ENCODE measurements at regions not wholly inside any gene's neighbourhood (a gene's known extent, or its start where the extent isn't known, plus 50 kb on each side); places are given as distances from the start of the nearest gene placed in this dataset.

DNA sequence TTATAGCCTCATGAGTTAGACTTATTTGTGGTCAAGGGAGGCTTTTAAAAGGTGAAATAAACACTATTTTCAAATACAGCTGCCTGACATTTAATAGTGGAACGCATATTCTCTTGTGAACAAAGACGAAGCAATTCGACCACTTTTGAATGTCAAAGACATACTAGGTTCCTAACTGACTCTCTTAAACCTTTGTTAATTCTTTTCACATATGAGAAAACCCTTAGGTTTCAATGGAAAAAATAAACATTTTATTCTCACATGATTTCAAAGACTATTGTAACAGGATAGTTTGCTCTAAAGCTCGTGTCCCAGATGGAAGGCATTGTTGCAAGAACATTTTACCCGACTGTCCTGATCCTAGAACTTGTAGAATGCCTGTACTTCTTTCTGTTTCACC is 74.8 kb upstream of the BOC start:
- intact Hi-C loops (cut with DNase I), result no loop called here
- Histone ChIP-seq H3K27ac (no peak overlapping the region), H3K4me3 (no peak overlapping the region), H3K27me3 (no peaks in the 10 kb centered on the region), H3K36me3 (replicated peaks in 1 of 2; ENCODE audit: insufficient read depth in 1 of 2, low read depth in 2 of 2) (no peaks in the 10 kb centered on the region), H3K4me1 (no peaks in the 10 kb centered on the region), H3K9me3 (no peaks in the 10 kb centered on the region)
- TF ChIP-seq CTCF (IDR thresholded peaks at IDR 0.05), result no peak
- no peak for TF ChIP-seq POLR2A (IDR thresholded peaks at IDR 0.05)
- DNase-seq (no peak), ATAC-seq (no peak)
- 87 to 88% methylated on average over 5 of the region's 5 CpGs for WGBS, 2 donors

DNA sequence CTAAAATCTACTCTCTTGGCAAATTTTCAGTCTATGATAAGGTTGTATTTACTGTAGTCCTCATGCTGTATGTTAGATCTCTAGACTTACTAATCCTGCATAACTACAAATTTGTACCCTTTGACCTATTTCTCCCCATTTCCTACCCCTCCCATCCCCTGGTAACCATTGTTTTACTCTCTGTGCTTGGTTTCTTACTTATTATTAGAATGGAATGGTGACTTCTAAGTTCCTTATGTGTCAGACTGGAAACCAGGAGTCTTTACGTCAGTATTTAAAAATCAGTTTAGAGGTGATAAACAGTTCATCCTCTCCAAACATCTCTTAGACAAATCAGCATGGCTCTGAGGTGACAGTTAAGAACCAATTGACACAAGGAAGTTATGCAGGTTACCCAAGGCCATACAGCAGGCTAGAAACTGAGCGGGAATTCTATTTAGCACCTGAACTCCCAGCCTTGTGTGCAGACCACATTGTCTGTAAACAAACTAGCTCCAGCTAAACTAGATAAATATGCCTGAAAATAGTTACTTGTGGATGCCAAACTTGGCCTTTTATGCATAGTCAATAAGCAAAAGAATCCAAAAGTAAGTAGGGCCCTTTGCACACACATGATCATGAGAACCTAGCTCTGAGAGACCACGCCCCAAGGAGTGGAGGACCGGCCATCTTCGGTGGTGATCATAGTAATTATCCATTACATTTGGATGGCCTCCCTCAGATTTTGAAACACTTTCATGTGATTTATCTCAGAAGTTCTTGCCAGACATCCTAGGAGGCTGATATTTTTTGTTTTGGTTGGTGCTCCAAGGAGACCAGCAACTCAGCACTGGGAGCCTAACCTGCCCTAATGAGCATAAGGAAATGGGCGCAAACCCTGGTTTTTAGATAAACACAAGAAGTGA is 72.3 kb upstream of the BOC start:
- no peak overlapping the region for H3K27ac ChIP-seq
- peaks cover 7% of the 10 kb centered on the region for H3K4me1 ChIP-seq
- ATAC-seq, result no peak
- no peaks in the 10 kb centered on the region for H3K9me3 ChIP-seq
- H3K27me3 ChIP-seq, result no peaks in the 10 kb centered on the region
- no peak for DNase-seq
- no peaks in the 10 kb centered on the region for H3K36me3 ChIP-seq (replicated peaks in 1 of 2; ENCODE audit: insufficient read depth in 1 of 2, low read depth in 2 of 2)
- TF ChIP-seq POLR2A (IDR thresholded peaks at IDR 0.05), result no peak
- TF ChIP-seq CTCF (IDR thresholded peaks at IDR 0.05), result no peak
- WGBS, 2 donors, result 81 to 83% methylated on average over 6 of the region's 6 CpGs
- intact Hi-C loops (cut with DNase I), result no loop called here
- H3K4me3 ChIP-seq, result no peak overlapping the region

- H3K4me3 ChIP-seq, result no peak overlapping the region
- no peak for DNase-seq
- H3K36me3 ChIP-seq (replicated peaks in 1 of 2; ENCODE audit: insufficient read depth in 1 of 2, low read depth in 2 of 2), result no peaks in the 10 kb centered on the region
- H3K27ac ChIP-seq, result no peak overlapping the region
- H3K9me3 ChIP-seq, result no peaks in the 10 kb centered on the region
- no peaks in the 10 kb centered on the region for H3K27me3 ChIP-seq
- intact Hi-C loops (cut with DNase I), result no loop called here
- TF ChIP-seq POLR2A (IDR thresholded peaks at IDR 0.05) (no peak), CTCF (IDR thresholded peaks at IDR 0.05) (no peak)
- ATAC-seq, result no peak
- WGBS, 2 donors, result 83% methylated on average over 2 of the region's 2 CpGs
- peaks cover 7% of the 10 kb centered on the region for H3K4me1 ChIP-seq
Observed at GRCh38 chr3:113140876-113141275, 70.5 kb upstream of the BOC start.

- Histone ChIP-seq H3K27ac (no peak overlapping the region), H3K27me3 (no peaks in the 10 kb centered on the region), H3K4me1 (peaks cover 7% of the 10 kb centered on the region), H3K36me3 (replicated peaks in 1 of 2; ENCODE audit: insufficient read depth in 1 of 2, low read depth in 2 of 2) (no peaks in the 10 kb centered on the region), H3K9me3 (no peaks in the 10 kb centered on the region), H3K4me3 (no peak overlapping the region)
- intact Hi-C loops (cut with DNase I), result no loop called here
- DNase-seq, result no peak
- 81 to 86% methylated on average over 2 of the region's 2 CpGs for WGBS, 2 donors
- TF ChIP-seq CTCF (IDR thresholded peaks at IDR 0.05) (no peak), POLR2A (IDR thresholded peaks at IDR 0.05) (no peak)
- no peak for ATAC-seq
Observed at GRCh38 chr3:113141543-113141942, 69.8 kb upstream of the BOC start.

DNA sequence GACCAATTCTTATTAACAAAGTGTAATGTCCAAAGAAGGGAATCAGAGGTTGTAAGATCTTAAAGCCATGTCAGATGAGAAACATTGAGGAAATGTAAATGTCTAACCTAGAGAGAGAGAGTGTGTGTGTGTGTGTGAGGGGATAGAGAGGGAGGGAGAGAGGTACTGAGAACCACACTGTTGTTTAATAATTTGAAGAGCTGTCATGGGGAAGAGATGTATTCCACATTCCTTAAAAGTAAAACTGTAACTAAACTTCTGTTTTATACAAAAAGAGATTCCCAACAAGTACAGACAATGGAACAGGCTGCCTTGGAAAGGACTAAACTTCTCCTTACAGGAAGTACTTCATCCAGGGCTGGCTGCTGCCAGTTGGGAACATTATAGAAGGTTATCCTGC is 68.9 kb upstream of the BOC start:
- ATAC-seq, result no peak
- Histone ChIP-seq H3K4me1 (peaks cover 7% of the 10 kb centered on the region), H3K36me3 (replicated peaks in 1 of 2; ENCODE audit: insufficient read depth in 1 of 2, low read depth in 2 of 2) (no peaks in the 10 kb centered on the region), H3K27me3 (no peaks in the 10 kb centered on the region), H3K27ac (peak overlapping the region in 1 of 4 donors; percentile 12), H3K9me3 (no peaks in the 10 kb centered on the region), H3K4me3 (no peak overlapping the region)
- TF ChIP-seq POLR2A (IDR thresholded peaks at IDR 0.05) (no peak), CTCF (IDR thresholded peaks at IDR 0.05) (no peak)
- DNase-seq, result no peak
- intact Hi-C loops (cut with DNase I), result no loop called here
